ENCODE measurements at regions not wholly inside any gene's neighbourhood (a gene's known extent, or its start where the extent isn't known, plus 50 kb on each side); places are given as distances from the start of the nearest gene placed in this dataset.

DNA sequence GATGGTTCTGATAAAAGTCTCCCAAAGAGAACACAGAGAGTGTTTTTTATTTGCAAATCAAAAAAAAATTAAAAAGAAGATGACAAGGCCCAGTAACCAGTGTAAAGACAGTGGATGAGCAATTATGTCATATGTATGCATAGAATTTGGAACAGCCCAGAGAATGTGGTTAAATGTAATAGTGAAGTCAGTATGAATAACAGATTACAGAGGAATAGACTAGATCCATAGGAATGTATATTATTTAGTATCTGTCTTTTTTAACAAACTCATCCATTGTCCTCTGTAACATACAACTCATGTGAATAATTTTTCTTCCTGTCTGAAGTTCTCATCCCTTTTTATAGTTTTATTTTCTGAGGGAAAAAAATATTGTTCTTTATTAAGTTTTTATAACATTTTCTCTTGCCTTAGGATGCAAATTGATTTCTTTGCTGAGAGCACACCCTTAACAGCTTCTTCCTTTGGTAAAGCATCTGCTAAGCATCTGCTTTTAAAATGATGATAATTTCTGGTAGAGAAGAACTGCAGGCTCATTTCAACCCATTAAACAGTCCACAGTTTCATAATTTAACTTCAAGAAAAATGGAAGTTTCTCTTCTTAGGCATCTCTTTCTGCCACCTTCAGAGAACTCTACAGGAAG, 266.5 kb upstream of the MTNR1B start:
- TF ChIP-seq, protein P1, sequence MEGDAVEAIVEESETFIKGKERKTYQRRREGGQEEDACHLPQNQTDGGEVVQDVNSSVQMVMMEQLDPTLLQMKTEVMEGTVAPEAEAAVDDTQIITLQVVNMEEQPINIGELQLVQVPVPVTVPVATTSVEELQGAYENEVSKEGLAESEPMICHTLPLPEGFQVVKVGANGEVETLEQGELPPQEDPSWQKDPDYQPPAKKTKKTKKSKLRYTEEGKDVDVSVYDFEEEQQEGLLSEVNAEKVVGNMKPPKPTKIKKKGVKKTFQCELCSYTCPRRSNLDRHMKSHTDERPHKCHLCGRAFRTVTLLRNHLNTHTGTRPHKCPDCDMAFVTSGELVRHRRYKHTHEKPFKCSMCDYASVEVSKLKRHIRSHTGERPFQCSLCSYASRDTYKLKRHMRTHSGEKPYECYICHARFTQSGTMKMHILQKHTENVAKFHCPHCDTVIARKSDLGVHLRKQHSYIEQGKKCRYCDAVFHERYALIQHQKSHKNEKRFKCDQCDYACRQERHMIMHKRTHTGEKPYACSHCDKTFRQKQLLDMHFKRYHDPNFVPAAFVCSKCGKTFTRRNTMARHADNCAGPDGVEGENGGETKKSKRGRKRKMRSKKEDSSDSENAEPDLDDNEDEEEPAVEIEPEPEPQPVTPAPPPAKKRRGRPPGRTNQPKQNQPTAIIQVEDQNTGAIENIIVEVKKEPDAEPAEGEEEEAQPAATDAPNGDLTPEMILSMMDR (conservative IDR thresholded peaks at IDR 0.05 in 1 of 2, IDR thresholded peaks at IDR 0.05 in 1 of 2; ENCODE audit: extremely low read depth in 1 of 2, insufficient read depth in 1 of 2, low read depth in 1 of 2, low read length in 2 of 2), result no peak
- no peak for TF ChIP-seq EZH2 (IDR thresholded peaks at IDR 0.05; ENCODE audit: borderline replicate concordance, low read length)
